Retinal pigment epithelial cell (primary cell): ENCODE measurements at regions not wholly inside any gene's neighbourhood (a gene's known extent, or its start where the extent isn't known, plus 50 kb on each side); places are given as distances from the start of the nearest gene placed in this dataset.

ENCODE experiments used
- DNase-seq: peaks from one replicate; pipeline ENCODE4 v3.0.0-alpha.2; 2010; ENCODE audit warnings: low read depth
- H3K4me3 ChIP-seq: 2 replicates; pipeline ENCODE4 v1.5.1; 2011; ENCODE audit warnings: mild to moderate bottlenecking, low read length, control low read depth, moderate library complexity
- CTCF ChIP-seq: conservative IDR thresholded peaks from 2 replicates; pipeline ENCODE4 v1.5.1; 2011; ENCODE audit warnings: low read depth, low read length, control low read depth, inconsistent platforms

- no peak overlapping the region for H3K4me3 ChIP-seq
- no peak for DNase-seq
- TF ChIP-seq CTCF, result no peak
Observed at GRCh38 chr3:106582151-106582550, 713.3 kb upstream of the CBLB start.

GRCh38 chr3:106587551-106587950 is 718.7 kb upstream of the CBLB start:
- H3K4me3 ChIP-seq, result no peak overlapping the region
- TF ChIP-seq CTCF, result no peak
- DNase-seq, result no peak

- DNase-seq, result no peak
- no peak overlapping the region for H3K4me3 ChIP-seq
- TF ChIP-seq CTCF, result no peak
Observed at GRCh38 chr3:106588739-106589138, 719.9 kb upstream of the CBLB start.

GRCh38 chr3:106589311-106589942 is 720.6 kb upstream of the CBLB start:
- no peak for TF ChIP-seq CTCF
- no peak overlapping the region for H3K4me3 ChIP-seq
- no peak for DNase-seq

GRCh38 chr3:106590216-106590615 is 721.4 kb upstream of the CBLB start:
- no peak for DNase-seq
- H3K4me3 ChIP-seq, result no peak overlapping the region
- TF ChIP-seq CTCF, result no peak

- DNase-seq, result no peak
- no peak overlapping the region for H3K4me3 ChIP-seq
- no peak for TF ChIP-seq CTCF
Observed at GRCh38 chr3:106593381-106593780, 724.6 kb upstream of the CBLB start.

- TF ChIP-seq CTCF, result peak; percentile 89
- peak; percentile 69 for DNase-seq
- H3K4me3 ChIP-seq, result no peak overlapping the region
Observed at GRCh38 chr3:106609666-106610301, 741.0 kb upstream of the CBLB start.
